ENCODE measurements at regions not wholly inside any gene's neighbourhood (a gene's known extent, or its start where the extent isn't known, plus 50 kb on each side); places are given as distances from the start of the nearest gene placed in this dataset.

DNA sequence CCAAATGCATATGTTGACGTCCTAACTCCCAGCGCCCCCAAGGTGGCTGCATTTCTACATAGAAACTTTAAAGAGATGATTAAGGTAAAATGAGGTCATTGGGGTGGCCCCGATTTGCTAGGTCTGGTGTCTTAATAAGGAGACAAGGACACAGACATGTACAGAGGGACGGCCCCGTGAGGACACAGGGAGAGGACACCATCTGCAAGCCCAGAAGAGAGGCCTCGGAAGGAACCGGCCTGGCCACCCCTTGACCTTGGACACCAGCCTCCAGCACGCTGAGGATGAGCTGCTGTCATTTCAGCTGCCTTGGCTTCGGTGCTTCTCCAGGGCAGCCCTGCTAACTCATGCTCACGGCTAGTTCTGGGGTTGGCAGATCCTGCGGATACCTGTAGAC lies 73.2 kb downstream of the MRPL36 start:
- DNase-seq (ENCODE audit: low read depth) = no peak
- H3K4me3 ChIP-seq (ENCODE audit: low read depth, low read length) = no peak overlapping the region
- TF ChIP-seq, protein P1, sequence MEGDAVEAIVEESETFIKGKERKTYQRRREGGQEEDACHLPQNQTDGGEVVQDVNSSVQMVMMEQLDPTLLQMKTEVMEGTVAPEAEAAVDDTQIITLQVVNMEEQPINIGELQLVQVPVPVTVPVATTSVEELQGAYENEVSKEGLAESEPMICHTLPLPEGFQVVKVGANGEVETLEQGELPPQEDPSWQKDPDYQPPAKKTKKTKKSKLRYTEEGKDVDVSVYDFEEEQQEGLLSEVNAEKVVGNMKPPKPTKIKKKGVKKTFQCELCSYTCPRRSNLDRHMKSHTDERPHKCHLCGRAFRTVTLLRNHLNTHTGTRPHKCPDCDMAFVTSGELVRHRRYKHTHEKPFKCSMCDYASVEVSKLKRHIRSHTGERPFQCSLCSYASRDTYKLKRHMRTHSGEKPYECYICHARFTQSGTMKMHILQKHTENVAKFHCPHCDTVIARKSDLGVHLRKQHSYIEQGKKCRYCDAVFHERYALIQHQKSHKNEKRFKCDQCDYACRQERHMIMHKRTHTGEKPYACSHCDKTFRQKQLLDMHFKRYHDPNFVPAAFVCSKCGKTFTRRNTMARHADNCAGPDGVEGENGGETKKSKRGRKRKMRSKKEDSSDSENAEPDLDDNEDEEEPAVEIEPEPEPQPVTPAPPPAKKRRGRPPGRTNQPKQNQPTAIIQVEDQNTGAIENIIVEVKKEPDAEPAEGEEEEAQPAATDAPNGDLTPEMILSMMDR (IDR thresholded peaks at IDR 0.05; ENCODE audit: low read depth, low read length, missing control alignments) = no peak
- in situ Hi-C loops (cut with HindIII; ENCODE audit: low sequenced_read_pairs) = no loop called here

DNA sequence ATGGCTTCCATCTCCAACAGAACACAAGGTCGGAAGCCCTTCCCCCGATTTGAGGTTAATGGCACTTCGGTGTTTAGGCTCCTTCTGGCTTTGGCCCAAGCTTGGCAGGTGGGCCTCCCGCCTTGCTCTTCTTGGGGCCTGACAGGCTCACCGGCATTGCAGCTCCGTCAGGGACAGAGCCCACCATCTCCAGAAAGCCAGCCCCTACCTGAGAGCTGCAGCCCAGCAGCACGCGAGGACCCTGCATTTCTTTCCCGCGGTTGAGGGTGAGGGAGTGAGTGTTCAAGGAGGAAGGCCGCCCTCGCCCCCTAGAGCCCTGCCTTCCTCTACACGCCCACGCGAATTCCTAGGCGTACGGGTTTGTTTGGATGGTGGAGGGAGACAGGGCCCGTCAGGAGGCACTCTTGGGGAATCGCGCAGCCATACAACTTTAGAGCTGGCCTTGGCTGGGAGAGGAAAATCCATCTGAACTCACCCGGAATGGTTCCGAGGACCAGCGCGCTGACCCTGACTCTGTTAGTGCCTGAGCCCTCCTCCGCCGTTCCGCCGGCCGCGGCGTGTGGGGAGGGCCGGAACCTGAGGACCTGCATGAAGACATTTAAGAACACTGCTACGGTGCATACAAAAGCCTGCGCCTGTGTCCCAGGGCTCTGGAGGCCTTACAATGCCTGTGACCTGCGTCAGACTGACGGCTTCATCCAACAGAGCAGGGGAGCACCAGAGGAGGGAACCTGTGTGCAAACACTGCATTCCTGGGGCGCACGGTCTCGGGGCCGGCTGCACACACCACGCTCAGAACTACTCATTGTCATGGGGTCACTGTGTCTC lies 73.8 kb downstream of the MRPL36 start:
- TF ChIP-seq, protein P1 (IDR thresholded peaks at IDR 0.05; ENCODE audit: low read depth, low read length, missing control alignments) = no peak
- DNase-seq (ENCODE audit: low read depth) = no peak
- no peak overlapping the region for H3K4me3 ChIP-seq (ENCODE audit: low read depth, low read length)
- in situ Hi-C loops (cut with HindIII; ENCODE audit: low sequenced_read_pairs) = no loop called here

DNA sequence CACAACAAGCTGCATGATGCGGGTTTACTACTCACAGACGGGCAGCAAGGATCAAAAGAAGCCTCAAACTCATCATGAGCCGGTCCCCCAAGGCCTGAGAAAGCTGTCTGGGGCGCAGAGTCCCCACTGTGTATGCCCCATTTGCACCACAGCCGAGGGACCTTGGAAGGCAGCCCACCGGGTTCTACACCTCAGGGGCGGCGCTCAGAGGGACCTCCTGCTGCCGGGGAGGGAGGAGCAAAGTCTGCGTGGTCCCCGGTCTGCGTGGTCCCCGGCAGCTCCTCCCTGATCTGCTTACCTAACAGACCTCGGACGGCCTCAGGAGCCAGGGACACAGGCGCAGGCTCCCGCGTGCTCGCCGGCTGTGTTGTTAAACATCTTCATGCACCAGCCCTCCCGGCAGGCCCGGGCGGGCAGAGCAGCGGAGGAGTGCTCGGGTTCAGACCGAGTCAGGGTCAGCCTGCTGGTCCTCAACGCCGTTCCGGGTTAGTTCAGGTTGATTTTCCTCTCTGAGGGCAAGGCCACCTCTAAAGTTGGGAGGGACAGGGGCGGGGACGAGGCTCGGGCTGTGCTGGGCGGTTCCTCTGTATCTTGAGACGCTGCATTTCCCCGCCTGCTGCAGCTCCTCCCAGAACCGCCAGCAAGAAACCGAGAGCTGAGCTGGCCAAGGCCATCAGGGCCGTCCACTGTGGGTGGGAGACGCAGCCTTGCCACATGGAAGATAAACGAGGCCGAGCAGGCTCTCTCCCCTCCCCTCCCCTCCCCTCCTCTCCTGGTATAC lies 74.6 kb downstream of the MRPL36 start:
- DNase-seq (ENCODE audit: low read depth) = no peak
- TF ChIP-seq, protein P1 (IDR thresholded peaks at IDR 0.05; ENCODE audit: low read depth, low read length, missing control alignments) = no peak
- H3K4me3 ChIP-seq (ENCODE audit: low read depth, low read length) = no peak overlapping the region
- in situ Hi-C loops (cut with HindIII; ENCODE audit: low sequenced_read_pairs) = no loop called here

DNA sequence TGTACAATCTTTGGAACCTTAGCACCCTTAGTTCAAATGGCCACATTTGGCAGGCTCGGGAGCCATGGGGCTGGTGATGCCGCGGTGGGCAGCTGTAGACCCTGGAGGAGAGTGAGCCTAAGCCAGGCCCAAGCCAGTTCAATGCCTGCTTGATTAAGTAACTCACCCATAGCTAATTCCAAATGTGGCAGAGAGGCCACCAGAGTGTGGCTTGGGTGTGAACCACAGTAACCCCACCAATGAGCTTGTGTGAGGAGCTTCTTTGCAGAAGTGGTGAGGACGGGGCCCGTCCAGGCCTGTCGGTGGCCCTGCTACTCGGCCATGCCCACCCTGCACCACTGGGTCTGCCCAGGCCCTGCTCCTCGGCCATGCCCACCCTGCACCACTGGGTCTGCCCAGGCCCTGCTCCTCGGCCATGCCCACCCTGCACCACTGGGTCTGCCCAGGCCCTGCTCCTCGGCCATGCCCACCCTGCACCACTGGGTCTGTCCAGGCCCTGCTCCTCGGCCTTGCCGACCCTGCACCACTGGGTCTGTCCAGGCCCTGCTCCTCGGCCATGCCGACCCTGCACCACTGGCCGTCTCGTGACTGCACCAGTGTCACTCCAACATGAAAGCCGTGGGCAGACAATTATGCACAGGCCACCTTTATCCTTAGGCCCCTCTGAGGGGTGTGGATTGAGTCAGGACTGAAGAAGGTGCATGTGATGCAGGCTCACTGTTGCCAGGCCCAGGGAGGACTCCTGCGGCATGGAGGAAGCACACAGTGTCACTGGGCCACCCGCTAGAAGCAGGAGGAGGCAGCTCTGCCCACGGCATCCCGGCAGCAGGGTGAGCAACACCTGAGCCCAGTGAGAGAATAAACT lies 75.4 kb downstream of the MRPL36 start:
- in situ Hi-C loops (cut with HindIII; ENCODE audit: low sequenced_read_pairs) = no loop called here
- no peak for DNase-seq (ENCODE audit: low read depth)
- TF ChIP-seq, protein P1 (IDR thresholded peaks at IDR 0.05; ENCODE audit: low read depth, low read length, missing control alignments) = no peak
- H3K4me3 ChIP-seq (ENCODE audit: low read depth, low read length) = no peak overlapping the region

DNA sequence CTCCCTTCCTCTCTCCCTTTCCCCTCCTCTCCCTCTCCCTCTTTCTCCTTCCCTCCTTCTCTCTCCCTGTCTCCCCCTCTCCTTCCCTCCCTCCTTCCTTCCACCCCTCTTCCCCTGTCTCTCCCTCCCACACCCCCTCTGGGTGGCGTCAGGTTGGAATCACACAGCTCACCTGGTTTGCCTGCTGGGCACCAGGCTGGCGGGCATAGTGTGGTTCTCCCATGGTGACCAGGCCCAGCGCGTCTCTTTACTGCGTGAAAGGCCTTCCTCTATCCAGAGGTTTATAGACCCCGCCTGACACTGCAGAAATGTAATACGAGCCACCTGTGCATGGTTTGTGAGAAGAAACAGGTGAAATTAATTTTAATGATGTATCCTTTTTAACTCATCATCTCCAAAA lies 76.2 kb downstream of the MRPL36 start:
- DNase-seq (ENCODE audit: low read depth) = no peak
- in situ Hi-C loops (cut with HindIII; ENCODE audit: low sequenced_read_pairs) = no loop called here
- H3K4me3 ChIP-seq (ENCODE audit: low read depth, low read length) = no peak overlapping the region
- TF ChIP-seq, protein P1 (IDR thresholded peaks at IDR 0.05; ENCODE audit: low read depth, low read length, missing control alignments) = no peak

DNA sequence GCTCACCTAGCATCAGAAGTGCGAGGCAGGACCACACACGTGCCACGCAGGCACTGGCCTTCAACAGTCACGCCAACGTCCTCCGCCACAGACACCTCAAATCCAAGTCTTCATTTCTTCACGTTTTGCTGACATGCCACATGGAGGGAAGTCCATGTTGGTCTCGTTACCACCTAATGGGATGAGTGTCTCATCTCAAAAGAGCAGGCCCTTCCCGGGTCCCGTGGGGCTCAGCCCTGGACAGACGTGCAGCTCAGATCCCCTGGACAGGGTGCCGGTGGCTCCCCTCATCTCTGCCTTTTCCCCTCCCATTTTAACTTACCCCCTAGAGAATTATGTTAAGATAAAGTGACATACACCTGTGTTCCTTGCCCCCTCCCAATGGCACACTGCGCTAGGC lies 76.8 kb downstream of the MRPL36 start:
- no peak for DNase-seq (ENCODE audit: low read depth)
- H3K4me3 ChIP-seq (ENCODE audit: low read depth, low read length) = no peak overlapping the region
- TF ChIP-seq, protein P1 (IDR thresholded peaks at IDR 0.05; ENCODE audit: low read depth, low read length, missing control alignments) = no peak
- in situ Hi-C loops (cut with HindIII; ENCODE audit: low sequenced_read_pairs) = no loop called here

Data from astrocyte of the cerebellum (primary cell).